ENCODE measurements at regions not wholly inside any gene's neighbourhood (a gene's known extent, or its start where the extent isn't known, plus 50 kb on each side); places are given as distances from the start of the nearest gene placed in this dataset.

GRCh38 chr2:122055521-122055931 is 300.1 kb downstream of the TSN start:
- ChIA-PET POLR2A (no interaction called here), CTCF (no interaction called here)
- Histone ChIP-seq H3K9me3 (peaks cover 4% of the 10 kb centered on the region; the same call in 1 of the 2 replicates), H3K27me3 (replicated peaks; ENCODE audit: control insufficient read depth, insufficient read depth, low read length) (no peaks in the 10 kb centered on the region), H3K36me3 (ENCODE audit: control insufficient read depth, insufficient read depth, low read length) (no peaks in the 10 kb centered on the region), H3K4me3 (ENCODE audit: low read depth, low read length) (no peak overlapping the region), H3K4me1 (peaks cover 34% of the 10 kb centered on the region)
- Mint-ChIP-seq H3K27ac (ENCODE audit: unreplicated experiment) (no peak overlapping the region), H3K9me3 (ENCODE audit: unreplicated experiment) (peaks cover 37% of the 10 kb centered on the region), H3K4me1 (ENCODE audit: low read depth, unreplicated experiment) (peaks cover 23% of the 10 kb centered on the region), H3K36me3 (ENCODE audit: insufficient read depth, unreplicated experiment) (no peaks in the 10 kb centered on the region), H3K4me3 (ENCODE audit: unreplicated experiment) (no peak overlapping the region), H3K27me3 (ENCODE audit: insufficient read depth, unreplicated experiment) (no peaks in the 10 kb centered on the region)
- intact Hi-C loops (cut with micrococcal nuclease; ENCODE audit: unreplicated experiment): loop anchor here (5.0 kb wide), 3 partner anchors 33 to 78 kb away; no protein-coding TSS in a partner anchor
- no peak for TF ChIP-seq CTCF (IDR thresholded peaks at IDR 0.05; ENCODE audit: insufficient read depth in 1 of 2, low read depth in 1 of 2, low read length in 1 of 2, severe bottlenecking in 1 of 2, unreplicated experiment in 1 of 2)
- BruUV-seq (replicated peaks): no TSS peak
- DNase-seq: no peak

GRCh38 chr2:122056853-122057252 is 301.4 kb downstream of the TSN start:
- ChIA-PET POLR2A (interaction anchor here (0.5 kb wide), 1 partner anchor 320 kb away, joined by 3 read pairs; the partner anchor contains the start of gene NIFK), CTCF (interaction anchor here (0.7 kb wide), 1 partner anchor 58 kb away, joined by 4 read pairs; no protein-coding TSS in a partner anchor)
- peak in 1 of 2 experiments; percentile 37 for DNase-seq
- Mint-ChIP-seq H3K4me1 (ENCODE audit: low read depth, unreplicated experiment) (peaks cover 23% of the 10 kb centered on the region), H3K27ac (ENCODE audit: unreplicated experiment) (no peak overlapping the region), H3K27me3 (ENCODE audit: insufficient read depth, unreplicated experiment) (no peaks in the 10 kb centered on the region), H3K36me3 (ENCODE audit: insufficient read depth, unreplicated experiment) (no peaks in the 10 kb centered on the region), H3K9me3 (ENCODE audit: unreplicated experiment) (peaks cover 37% of the 10 kb centered on the region), H3K4me3 (ENCODE audit: unreplicated experiment) (no peak overlapping the region)
- Histone ChIP-seq H3K9me3 (peaks cover 4% of the 10 kb centered on the region; the same call in 1 of the 2 replicates), H3K4me3 (ENCODE audit: low read depth, low read length) (no peak overlapping the region), H3K4me1 (peaks cover 34% of the 10 kb centered on the region), H3K27me3 (replicated peaks; ENCODE audit: control insufficient read depth, insufficient read depth, low read length) (no peaks in the 10 kb centered on the region), H3K36me3 (ENCODE audit: control insufficient read depth, insufficient read depth, low read length) (no peaks in the 10 kb centered on the region)
- BruUV-seq (replicated peaks): no TSS peak
- no peak for TF ChIP-seq CTCF (IDR thresholded peaks at IDR 0.05; ENCODE audit: insufficient read depth in 1 of 2, low read depth in 1 of 2, low read length in 1 of 2, severe bottlenecking in 1 of 2, unreplicated experiment in 1 of 2)
- intact Hi-C loops (cut with micrococcal nuclease; ENCODE audit: unreplicated experiment): loop anchor here (2.0 to 5.0 kb wide), 4 partner anchors 35 to 376 kb away; no protein-coding TSS in a partner anchor

- H3K4me3 ChIP-seq (ENCODE audit: low read depth, low read length): no peak overlapping the region
- H3K27me3 ChIP-seq (replicated peaks; ENCODE audit: control insufficient read depth, insufficient read depth, low read length): no peaks in the 10 kb centered on the region
- no TSS peak for BruUV-seq (replicated peaks)
- Mint-ChIP-seq H3K27ac (ENCODE audit: unreplicated experiment) (no peak overlapping the region), H3K4me3 (ENCODE audit: unreplicated experiment) (no peak overlapping the region), H3K27me3 (ENCODE audit: insufficient read depth, unreplicated experiment) (no peaks in the 10 kb centered on the region), H3K36me3 (ENCODE audit: insufficient read depth, unreplicated experiment) (no peaks in the 10 kb centered on the region), H3K9me3 (ENCODE audit: unreplicated experiment) (no peaks in the 10 kb centered on the region), H3K4me1 (ENCODE audit: low read depth, unreplicated experiment) (peaks cover 6% of the 10 kb centered on the region)
- H3K9me3 ChIP-seq: no peaks in the 10 kb centered on the region
- peaks cover 17% of the 10 kb centered on the region for H3K4me1 ChIP-seq
- intact Hi-C loops (cut with micrococcal nuclease; ENCODE audit: unreplicated experiment): no loop called here
- no peak for TF ChIP-seq CTCF (IDR thresholded peaks at IDR 0.05; ENCODE audit: insufficient read depth in 1 of 2, low read depth in 1 of 2, low read length in 1 of 2, severe bottlenecking in 1 of 2, unreplicated experiment in 1 of 2)
- POLR2A ChIA-PET: no interaction called here
- H3K36me3 ChIP-seq (ENCODE audit: control insufficient read depth, insufficient read depth, low read length): no peaks in the 10 kb centered on the region
- DNase-seq: no peak
- CTCF ChIA-PET: no interaction called here
Measured at GRCh38 chr2:122061206-122061605, 305.8 kb downstream of the TSN start.
